ENCODE measurements at regions not wholly inside any gene's neighbourhood (a gene's known extent, or its start where the extent isn't known, plus 50 kb on each side); places are given as distances from the start of the nearest gene placed in this dataset.
A peak's percentile ranks its signal among the peaks of the same experiment; 100 is the strongest.
"Not testable (repeated sequence)": the region's sequence is repeated elsewhere in the genome, so short reads cannot be mapped to it uniquely, and the experiment has no call there.

DNA sequence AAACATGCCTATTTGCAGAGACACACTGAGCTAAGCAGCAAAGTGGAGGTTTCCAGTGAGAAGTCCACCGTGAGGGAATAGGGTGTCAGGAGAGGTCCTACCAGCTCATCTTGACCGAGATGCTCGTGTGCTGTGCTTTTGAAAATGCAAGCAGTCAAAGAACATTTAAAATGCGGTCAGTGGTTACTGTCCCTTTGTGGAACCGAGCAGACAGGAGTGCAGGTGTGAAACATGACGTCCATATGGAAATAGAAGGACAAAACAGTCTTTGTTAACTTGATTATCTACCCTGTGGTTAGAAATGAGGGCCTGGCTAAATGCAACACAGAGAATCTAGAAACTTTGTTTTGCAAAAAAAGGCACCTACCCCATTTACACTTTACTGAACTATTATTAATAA, 473.3 kb downstream of the SPATA31A6 start:
- DNase-seq (ENCODE audit: low read depth in 1 of 2, low spot score in 1 of 2) = not testable (repeated sequence)

DNA sequence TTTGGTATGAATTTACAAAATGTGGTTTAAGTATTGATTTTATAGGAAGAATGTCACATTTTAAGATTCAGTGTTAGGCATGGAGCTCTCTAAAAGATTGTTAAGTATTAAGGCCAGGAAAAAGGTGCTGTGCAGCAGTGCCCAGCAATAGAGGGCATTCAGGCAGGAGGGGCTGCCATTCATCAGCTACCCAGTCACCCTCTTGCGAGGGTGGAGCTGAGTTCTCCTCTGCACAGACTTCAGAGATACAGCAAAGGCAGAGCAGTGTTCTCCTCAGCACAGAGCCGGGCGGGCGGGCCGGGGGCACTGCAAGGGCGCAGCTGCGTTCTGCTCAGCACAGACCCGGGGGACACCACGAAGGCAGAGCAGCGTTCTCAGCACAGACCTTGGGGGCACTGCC, 474.0 kb downstream of the SPATA31A6 start:
- not testable (repeated sequence) for DNase-seq (ENCODE audit: low read depth in 1 of 2, low spot score in 1 of 2)

DNA sequence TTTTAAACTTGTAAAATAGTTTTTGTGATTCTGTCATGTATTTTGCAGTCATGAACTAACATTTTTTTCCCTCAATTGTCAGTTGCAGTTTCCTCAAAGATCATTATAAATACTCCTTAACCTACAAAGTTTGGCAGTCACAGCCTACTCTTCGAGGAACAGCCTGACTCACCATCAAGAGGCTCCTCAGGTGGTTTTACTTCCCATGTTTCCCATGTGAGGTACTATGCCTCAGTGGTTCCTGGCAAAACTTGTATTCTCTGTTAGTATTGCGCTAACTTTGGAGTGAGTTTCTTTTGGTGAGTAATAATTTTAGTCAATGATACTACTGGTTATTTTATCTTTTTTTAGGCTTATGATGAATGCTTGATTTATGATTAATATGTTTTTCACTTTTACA, 513.7 kb downstream of the SPATA31A6 start:
- not testable (repeated sequence) for DNase-seq (ENCODE audit: low read depth in 1 of 2, low spot score in 1 of 2)

DNA sequence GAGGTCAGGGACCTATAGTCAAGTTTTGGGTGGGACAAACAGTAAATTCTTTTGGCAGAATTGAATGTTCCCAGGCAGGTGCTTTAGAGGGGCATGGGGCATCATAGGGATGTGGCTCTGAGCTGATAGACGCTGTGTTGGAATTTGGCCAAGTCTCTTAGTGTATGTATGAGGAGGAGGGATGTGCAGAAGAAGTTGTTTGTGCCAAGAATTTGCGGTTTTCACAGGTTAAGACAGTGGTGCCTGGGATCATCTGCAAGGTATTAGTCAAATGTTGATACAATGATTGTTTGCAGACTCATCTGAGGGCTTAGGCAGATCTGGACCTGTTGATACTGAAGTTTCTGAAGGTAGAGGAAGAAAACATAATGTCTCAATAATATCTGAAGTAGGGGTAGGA, 519.4 kb downstream of the SPATA31A6 start:
- DNase-seq (ENCODE audit: low read depth in 1 of 2, low spot score in 1 of 2) = not testable (repeated sequence)

DNA sequence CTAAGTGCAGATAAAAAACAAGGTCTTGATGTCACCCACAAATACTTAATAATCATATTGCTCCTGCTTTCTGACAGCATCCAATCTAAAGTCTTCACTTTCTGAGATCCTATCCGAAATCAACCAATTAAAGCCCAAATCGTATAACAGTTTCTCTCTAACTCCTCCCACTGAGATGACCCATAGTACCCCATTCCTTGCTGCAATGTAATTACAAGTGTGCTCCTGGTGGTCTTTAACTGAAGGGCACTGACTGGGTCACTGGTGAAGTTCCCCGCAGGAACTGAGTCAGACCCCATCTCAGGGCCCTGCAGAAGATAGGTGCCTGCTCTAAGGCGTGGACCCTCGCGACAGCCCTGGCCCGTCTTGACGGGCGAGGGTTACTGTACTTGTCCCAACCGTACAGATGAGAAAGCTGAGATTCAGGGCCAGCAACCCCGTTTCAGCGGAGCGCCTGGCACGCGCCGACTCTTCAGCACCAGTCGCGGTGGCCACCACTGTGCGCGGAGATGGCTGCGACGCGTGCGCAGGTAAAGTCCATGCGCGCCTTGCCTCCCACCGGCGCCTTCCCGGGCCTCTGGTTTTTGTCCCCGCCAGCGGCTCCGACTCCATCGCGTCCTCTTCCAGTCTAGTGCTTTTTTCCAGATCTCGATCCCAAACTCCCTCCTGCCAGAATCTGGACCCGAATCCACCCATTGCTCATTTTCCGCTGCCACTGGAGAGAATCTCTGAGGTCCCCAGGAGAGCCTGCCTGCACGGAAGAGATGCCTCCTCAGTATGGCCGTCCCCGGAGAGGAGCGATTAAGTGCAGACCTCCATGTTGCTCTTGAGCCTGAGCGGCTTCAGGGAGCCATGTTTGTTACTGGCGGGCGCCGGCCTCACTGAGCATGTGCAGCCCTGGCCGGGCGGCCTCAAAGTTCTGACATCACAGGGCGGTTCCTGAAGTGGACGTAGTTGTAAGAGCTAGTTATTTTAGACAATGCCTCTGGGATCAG, 541.7 kb downstream of the SPATA31A6 start:
- not testable (repeated sequence) for DNase-seq (ENCODE audit: low read depth in 1 of 2, low spot score in 1 of 2)

DNA sequence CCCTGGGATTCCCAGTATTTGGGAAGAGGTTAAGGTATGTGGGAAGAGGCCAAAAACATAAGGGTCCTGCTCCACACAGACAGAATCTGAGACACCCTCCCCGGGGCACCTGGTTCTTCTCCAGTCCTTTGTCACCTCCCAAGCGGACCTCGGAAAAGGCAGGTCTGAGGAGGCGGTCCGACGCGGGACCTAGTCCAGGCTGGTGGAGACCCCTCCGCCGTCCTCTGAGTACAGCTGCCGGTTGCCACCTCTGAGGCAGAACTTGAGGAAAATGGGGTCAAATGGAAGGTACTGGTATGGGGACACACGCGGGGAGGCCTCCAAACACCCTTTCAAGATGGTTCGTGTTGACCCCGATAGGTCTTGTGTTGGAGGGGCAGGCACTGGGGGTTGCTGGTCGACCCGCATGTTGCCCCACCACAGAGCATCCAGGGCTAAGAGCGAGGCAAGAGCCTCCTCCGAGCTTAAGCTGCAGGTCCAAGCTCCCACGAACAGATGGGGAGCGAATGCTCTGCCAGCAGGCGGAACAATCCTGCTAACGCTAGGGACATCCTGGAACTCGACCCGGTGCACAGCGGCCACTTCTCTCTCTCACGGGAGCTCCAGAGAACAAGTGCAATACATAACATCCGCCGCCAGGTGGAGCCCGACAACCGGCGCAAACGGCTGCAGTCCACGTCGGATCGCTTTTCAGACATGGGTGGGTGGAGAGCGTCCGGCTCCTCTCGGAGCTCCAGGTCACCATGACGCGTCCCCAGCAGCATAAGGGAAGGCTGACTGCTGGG, 559.8 kb downstream of the SPATA31A6 start:
- peak; percentile 31 to 43 for DNase-seq (ENCODE audit: low read depth in 1 of 2, low spot score in 1 of 2)

DNA sequence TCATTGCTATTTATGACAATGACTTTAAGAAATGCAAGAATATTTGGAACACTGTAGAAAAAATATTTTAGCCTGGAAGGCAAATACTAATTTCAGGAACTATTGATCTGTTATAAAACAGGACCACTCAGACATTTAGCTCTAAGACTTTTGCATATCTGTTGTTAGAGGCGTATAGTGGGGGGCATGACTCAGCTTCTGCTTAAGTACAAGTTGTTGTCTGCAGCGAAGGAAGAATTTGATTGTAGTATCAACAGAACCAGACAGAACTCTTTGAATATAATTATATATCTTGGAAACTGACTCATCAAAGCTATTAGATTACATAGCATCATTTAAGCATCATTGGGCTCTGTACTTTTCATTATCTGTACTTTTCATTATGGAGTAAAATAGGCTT, 573.8 kb downstream of the SPATA31A6 start:
- not testable (repeated sequence) for DNase-seq (ENCODE audit: low read depth in 1 of 2, low spot score in 1 of 2)

DNA sequence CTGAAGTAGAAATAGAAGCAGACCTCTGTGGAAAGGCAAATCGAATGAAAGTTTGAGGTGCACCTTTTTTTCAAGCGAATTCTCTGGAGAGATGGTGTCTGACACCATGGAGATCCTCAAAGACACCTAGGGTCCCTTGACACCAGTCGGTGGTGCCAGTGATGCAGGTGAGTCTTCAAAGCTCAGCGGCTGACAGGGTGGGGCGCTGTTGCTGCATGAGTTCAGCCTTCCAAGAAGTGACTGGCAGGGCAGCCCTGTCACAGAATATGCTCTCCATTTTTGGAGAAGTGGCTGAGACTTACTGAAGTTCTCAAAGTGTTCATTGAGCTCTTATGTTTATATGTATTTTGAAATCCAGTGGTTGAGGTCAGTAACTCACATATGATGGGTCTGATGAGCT, 575.9 kb downstream of the SPATA31A6 start:
- not testable (repeated sequence) for DNase-seq (ENCODE audit: low read depth in 1 of 2, low spot score in 1 of 2)

DNA sequence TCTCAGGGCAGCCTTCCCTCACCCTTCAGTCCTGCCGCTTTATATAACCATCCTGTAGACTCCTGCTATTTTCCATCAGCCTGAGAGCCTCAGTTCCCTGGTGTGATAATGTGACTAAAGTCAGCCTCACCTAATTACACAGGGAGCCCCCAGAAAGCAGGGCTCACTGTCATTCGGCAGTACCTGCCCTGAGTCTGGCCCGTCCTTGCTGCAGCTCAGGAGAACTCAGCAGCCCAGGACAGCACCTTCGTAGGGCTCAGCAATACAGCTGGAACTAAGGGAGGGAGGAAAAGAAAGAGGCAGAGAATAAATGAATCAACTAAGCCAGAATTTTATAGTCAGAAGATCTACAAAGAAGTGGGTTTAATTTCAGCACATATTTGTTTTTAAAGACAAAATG, 598.7 kb downstream of the SPATA31A6 start:
- not testable (repeated sequence) for DNase-seq (ENCODE audit: low read depth in 1 of 2, low spot score in 1 of 2)

DNA sequence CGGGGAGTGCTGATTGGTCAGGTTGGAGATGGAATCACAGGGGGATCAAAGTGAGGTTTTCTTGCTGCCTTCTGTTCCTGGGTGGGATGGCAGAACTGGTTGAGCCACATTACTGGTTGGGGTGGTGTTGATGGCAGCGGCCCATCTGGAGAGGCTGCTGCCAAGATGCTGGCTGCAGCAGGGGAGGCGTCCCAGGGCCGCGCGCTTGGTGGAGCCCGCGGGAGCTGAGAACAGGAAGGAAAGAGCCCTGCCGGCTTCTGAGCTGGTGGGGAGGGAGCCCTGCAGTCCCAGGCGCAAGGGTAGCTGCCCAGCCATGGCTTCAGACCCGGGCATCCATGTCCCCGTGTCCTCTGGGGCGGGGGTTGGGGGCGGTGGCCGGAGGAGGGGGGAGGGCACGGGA, 609.3 kb downstream of the SPATA31A6 start:
- DNase-seq (ENCODE audit: low read depth in 1 of 2, low spot score in 1 of 2) = not testable (repeated sequence)

DNA sequence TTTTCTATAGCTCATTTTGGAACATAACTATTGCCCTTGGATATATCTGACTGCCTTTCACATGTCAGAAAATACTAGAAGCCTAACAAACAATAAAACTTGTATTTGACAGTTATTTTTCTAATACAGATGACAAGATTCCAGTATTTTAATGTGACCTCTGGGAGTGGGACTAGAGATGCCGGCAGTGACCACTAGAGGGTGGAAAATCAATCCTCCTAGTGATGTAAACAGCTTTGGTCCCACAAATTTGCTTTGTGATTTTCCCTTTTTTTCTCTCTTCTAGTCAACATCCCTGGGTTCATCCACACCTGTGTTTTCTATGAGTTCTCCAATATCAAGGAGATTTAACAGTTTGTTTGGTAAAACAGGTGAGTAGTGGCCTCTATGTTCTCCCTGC, 615.1 kb downstream of the SPATA31A6 start:
- DNase-seq (ENCODE audit: low read depth in 1 of 2, low spot score in 1 of 2) = not testable (repeated sequence)

DNA sequence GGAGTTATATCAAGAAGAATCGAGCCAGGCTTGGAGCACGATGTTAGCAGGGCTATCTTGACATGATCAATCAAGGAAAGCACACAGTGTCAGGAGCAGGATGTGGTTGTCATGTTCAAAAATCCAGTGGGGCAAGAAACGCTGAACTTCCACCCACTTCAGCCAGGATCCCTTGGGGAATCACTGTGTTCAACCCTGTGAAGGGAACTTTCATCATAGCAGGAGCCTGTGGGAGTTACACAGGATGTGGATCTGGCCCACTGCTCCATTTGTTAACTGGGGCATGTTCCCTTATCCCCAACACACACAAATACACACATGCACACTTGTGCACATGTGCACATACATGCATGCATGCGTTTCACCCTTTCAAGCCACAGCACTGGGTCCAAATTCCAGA, 619.3 kb downstream of the SPATA31A6 start:
- not testable (repeated sequence) for DNase-seq (ENCODE audit: low read depth in 1 of 2, low spot score in 1 of 2)

DNA sequence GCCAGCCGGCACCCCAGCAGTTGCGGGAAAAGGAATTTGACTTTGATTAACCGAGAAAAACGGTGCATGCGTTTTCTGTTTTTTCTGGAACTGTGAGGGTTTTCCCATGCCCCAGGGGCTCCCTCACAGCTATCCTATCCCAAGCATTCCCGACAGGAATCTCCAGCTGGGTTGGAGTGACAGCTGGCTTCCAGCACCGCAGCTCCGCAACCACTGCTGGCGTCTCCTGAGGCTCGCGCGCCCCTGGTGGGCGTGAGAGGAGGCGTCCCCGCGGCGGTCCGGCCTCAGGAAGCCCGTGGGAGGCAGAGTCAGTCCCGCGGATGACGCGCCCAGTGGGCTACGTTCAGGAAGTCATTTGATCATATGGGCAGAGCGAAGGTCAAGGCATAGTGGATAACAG, 623.2 kb downstream of the SPATA31A6 start:
- not testable (repeated sequence) for DNase-seq (ENCODE audit: low read depth in 1 of 2, low spot score in 1 of 2)

DNA sequence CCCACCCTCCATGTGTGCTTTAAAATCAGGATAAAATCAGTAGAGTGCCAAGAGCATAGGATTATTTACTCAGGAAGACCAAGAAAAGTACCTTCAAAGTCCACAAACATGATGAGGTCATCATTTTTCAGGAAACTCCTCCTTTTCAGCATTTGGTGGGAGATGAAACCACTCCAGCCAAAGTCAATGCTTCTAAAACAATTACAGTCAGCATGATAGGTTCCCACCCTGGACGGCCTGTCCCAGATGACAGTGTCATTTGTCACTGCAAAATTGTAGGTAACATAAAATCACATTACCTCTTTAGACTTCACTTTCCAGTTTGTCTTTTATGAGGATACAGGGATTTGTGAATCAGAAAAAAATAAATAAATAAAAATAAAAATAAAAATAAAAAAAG, 638.0 kb downstream of the SPATA31A6 start:
- DNase-seq (ENCODE audit: low read depth in 1 of 2, low spot score in 1 of 2) = not testable (repeated sequence)

DNA sequence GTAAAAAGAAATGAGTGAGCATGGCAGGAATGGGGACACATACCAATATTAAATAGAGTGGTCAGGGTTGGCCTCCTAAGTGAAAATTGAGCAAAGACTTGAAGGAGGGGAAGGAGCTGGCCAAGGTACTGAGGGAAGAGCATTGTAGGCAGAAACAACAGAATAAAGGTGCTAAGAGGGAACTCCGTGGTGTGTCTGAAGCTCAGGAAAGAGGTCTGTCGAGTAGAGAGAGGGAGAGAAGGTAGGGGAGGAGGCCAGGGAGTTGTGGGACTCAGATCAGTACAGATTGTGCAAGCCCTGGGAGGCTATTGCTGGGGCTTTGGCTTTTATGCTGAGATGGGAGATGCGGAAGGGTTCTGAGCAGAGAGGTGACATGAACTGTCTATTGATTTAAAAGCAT, 664.7 kb downstream of the SPATA31A6 start:
- not testable (repeated sequence) for DNase-seq (ENCODE audit: low read depth in 1 of 2, low spot score in 1 of 2)

DNA sequence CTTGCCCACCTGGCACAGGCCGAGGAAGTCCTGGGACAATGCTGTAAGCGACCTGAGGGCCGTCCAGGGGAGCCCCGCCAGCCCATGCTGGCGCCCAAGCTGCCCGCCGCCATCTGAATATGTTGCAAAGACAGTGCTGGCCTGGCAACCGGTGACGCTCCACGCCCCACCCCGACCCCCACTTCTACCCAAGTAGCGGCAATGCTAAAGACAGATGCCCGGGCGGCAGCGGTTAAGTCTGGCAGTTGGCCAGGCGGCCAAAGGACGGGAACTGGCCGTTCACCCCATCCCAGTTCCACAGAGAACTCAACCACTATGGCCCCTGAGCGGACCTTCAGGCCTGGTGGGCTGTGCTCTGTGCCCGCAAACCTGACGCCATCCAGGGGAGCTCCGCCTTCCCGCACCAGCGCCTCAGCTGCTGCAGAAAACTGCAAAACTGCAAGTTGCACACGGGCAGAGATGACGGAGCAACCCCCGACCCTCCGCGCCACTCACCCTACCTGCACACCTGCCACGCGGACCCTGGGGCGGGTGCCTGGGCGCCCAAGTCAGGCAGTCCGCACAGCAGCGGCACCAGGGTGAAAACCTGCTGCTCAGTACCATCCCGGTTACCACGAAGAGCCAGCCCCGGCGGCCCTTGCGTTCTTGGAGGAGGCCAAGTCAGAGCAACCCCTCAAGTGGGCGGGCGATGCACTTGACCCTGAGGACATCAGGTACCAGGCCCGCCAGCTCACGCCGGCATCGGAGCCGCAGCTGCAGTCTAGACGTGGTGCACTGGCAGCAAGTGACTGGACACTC, 667.6 kb downstream of the SPATA31A6 start:
- not testable (repeated sequence) for DNase-seq (ENCODE audit: low read depth in 1 of 2, low spot score in 1 of 2)

DNA sequence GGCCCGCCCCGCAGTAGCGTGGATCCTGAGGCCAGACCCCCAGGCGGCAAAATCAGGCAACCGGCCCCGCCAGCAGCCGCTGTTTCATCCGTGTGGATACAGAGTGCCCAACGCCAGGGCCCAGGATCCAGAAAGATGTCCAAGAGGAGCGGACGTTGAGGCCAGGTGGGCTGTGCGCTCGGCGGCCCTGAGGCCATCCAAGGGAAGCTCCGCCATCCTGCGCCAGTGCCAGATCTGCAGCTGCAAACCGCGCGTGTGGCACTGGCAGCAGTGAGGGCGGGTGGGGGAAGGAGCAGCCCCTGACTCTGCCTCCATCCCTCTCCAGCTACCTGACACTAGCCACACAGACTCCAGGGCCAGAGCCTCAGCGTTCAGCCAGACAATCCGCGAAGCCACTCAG, 668.2 kb downstream of the SPATA31A6 start:
- not testable (repeated sequence) for DNase-seq (ENCODE audit: low read depth in 1 of 2, low spot score in 1 of 2)

DNA sequence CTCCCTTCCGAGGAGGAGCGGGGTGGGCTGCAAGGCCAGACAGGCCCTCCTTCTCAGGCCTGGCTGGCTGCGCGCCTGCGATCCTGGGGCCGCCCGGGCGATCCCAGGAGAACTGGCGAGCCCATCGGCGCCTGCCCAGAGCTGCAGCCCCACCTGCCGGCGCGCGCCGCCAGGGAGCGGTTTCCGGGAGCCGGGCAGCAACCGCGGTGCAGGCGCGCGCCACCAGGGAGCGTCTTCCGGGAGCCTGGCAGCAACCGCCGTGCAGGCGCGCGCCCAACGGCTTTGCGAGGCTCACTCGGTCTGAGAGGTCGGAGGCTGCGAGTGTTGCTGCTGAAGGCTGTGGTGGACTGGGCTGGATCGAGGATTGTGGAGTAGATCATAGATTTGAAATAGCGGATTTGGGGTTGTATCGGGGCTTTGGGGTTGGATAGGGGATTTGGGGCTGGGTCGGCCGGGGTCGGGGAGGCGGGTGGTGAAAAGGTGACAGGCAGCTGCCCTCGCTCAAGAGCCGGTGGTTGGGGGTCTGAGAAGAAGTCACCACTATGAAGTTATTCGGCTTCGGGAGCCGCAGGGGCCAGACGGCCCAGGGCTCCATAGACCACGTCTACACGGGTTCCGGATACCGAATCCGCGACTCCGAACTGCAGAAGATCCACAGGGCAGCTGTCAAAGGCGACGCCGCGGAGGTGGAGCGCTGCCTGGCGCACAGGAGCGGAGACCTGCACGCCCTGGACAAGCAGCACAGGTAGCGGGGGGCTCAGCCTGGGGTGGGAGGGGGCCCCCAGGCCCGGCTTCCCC, 668.9 kb downstream of the SPATA31A6 start:
- DNase-seq (ENCODE audit: low read depth in 1 of 2, low spot score in 1 of 2) = not testable (repeated sequence)

DNA sequence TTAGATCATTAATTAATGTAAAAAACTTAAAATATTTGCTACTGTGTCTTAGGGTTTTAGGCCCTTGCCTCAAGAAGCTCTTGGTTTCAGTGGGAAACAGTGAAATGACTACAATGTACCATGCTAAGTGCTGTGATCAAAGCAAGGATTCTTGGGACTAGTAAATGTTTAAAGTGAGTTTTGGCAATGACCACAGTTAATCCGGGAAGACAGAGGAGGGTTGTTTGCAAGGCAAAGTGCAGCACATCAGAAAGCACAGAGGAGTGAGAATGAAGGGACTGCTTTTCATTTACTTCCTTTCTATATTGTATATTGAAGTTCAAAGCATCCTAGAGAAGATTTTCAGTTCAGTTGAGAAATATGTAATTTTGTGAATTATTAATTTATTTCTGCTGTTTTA, 676.7 kb downstream of the SPATA31A6 start:
- DNase-seq (ENCODE audit: low read depth in 1 of 2, low spot score in 1 of 2) = not testable (repeated sequence)

DNA sequence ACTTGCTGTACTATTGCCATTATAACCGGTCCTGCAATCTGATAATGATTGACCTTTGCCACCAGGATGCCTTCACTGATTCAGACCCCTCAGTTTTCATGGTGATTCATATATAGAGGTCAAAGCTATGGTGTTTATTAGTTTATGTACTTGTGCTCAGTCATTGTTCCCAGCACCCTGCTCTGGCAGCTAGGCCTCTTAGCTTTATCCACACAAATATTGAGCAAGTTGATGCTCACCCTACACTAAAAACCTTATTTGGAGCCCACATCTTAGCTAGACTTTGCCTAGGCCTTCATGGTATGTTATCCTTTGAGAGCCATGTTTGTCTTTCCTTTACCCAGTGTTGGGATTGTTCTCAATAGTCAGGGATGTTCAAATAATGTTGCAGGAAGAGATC, 679.0 kb downstream of the SPATA31A6 start:
- not testable (repeated sequence) for DNase-seq (ENCODE audit: low read depth in 1 of 2, low spot score in 1 of 2)

All from activated CD4-positive, alpha-beta T cell treated with anti-CD3 and anti-CD28 coated beads, Interleukin-2, amount 50 U/mL, for 24 hours (primary cell).